ENCODE measurements at regions not wholly inside any gene's neighbourhood (a gene's known extent, or its start where the extent isn't known, plus 50 kb on each side); places are given as distances from the start of the nearest gene placed in this dataset.

DNA sequence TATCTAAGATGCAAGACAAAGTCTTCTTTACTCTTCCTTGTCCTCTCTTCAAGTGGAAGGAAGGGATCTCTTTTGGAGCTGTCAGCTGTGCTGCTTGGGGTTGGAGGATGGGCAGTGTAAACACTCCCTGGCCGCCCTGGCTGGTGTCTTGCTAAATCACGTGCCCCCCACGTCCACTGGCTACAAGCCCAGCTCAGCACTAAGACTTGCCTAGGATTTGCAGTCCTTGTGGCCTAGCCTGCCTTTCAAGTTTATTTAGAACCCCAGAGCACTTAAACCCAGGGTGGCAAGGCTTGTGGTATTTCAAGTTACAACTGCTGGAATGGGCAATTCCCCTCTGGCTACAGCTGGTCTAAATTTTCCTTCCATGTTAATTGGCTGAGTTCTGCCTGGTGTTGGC lies 272.4 kb upstream of the MYO3A start:
- in situ Hi-C loops (cut with MboI; ENCODE audit: low sequenced_read_pairs): no loop called here

DNA sequence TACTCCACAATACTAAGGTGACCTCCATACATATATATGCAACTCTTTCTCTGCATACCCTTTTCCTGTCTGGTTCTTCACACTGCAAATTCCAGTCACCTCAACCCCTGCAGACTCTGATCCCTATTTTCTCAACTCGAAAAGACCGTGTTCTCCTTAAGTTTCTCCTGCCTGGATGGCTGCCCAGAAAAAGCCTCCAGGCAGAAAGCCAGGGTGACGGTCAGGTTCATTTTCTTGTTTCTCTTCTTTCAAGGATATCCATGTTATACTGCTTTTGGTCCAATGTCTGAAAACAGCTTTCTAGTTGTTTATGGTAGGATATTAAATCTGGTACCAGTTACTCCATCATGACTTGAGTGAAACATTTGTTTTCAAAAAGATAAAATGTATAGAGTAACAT lies 267.8 kb upstream of the MYO3A start:
- in situ Hi-C loops (cut with MboI; ENCODE audit: low sequenced_read_pairs): no loop called here

DNA sequence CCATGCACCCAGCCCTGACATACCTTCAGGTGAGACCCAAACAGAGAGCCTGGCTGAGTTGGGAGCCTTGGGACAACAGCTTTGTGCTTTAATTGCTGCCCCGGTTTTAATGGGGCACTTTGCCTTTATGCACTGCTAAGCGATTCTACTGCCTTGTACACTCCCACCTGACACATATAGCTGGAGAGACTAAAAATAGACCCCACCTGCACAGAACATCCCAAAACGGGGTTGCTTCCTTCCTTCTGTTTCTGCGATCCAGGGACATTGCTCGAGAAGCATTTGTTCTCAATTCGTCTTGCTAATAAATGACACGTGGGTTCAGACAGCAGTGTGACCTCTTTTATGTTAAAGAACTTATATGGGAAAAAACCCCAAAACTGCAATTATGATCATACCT lies 258.8 kb upstream of the MYO3A start:
- in situ Hi-C loops (cut with MboI; ENCODE audit: low sequenced_read_pairs): no loop called here

DNA sequence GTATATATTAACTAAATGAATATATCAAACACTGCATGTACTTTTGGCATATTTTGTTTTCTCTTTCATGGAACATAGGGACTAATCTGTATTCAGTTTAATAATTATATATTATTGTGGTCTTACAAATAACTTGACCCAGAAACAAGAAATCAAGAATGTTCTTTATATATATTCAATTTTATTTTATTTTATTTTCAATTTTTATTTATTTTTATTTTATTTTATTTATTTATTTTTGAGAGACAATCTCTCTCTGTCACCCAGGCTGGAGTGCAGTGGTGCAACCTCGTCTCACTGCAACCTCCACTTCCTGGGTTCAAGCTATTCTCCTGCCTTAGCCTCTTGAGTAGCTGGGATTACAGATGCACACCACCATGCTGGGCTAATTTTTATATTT lies 258.4 kb upstream of the MYO3A start:
- in situ Hi-C loops (cut with MboI; ENCODE audit: low sequenced_read_pairs): no loop called here

DNA sequence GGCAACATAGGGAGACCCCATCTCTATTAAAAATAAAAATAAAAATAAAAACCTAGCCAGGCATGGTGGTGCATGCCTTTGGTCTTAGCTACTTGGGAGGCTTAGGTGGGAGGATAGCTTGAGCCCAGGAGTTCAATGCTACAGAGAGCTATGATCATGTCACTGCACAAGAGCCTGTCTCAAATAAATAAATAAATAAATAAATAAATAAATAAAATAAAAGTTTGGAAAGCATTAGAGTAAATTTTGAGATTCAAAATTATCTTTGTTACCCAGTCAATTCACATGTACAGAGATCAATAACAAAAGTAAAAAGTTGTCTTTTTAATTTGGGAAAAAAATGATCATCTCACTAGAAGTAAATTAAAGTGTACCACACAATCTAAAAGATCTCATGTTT lies 255.8 kb upstream of the MYO3A start:
- in situ Hi-C loops (cut with MboI; ENCODE audit: low sequenced_read_pairs): no loop called here

DNA sequence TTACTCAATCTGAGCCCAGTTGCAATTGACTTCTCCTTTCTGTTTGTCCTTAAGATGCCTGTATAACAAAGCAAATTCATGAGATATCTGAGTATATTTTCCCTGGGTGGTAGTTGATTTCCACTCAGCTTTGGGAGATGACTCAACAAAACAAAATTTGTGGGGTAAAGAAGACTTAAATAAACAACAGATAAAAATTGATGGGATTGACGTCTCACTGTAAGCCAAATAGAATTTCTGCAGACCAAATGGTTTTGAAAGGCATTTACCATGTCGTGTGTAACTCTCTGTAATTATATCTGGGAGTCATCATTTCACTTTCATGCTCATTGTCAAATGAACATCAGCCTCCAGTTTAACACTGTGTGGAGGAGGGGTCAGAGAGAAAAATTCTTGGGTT lies 255.4 kb upstream of the MYO3A start:
- in situ Hi-C loops (cut with MboI; ENCODE audit: low sequenced_read_pairs): no loop called here

DNA sequence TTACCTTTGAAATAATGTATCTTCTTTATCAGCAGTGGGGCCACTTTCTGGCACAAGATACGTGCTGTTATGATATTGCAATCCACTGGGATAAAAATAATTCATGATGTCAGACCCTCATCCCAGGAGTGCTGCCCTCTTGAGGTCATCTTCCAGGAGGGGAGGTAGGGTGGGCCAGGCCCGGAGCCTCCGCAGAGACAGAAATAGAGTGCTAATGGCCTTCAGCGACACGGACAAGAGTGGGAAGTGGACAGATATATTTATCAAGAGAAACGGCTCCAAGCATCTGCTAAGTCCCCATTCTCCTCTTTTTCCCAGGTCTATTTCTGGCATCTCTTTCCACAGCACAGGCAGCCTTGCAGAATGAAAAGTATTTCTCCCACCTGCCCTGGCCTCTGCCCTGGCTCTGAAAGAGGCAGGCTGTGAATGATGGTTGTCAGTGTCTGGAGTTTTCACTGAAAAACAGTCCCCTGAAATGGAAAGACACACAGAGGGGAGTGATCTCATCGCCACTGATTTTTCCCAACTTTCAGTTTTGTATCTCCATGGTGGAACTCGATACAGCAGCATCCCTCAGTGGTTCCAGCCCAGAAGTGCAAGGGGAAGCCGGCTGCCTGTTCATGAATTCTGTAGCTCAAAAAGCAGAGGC lies 251.7 kb upstream of the MYO3A start:
- in situ Hi-C loops (cut with MboI; ENCODE audit: low sequenced_read_pairs): no loop called here

DNA sequence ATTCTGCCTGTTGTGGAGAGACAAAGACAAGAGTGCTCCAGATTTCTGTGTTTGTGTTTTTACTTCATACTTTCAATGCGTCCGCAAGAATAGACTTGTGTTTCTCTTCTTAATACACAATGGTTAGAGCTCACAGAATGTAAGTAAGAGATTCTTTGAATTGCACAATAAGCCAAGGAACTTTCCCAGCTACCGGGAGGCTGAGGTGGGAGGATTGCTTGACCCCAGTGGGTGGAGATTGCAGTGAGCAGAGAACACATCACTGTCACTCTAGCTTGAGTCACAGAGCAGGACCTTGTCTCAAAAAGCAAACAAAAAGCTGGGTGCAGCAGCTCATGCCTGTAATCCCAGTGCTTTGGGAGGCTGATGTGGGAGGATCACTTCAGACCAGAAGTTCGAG lies 250.7 kb upstream of the MYO3A start:
- in situ Hi-C loops (cut with MboI; ENCODE audit: low sequenced_read_pairs): no loop called here

DNA sequence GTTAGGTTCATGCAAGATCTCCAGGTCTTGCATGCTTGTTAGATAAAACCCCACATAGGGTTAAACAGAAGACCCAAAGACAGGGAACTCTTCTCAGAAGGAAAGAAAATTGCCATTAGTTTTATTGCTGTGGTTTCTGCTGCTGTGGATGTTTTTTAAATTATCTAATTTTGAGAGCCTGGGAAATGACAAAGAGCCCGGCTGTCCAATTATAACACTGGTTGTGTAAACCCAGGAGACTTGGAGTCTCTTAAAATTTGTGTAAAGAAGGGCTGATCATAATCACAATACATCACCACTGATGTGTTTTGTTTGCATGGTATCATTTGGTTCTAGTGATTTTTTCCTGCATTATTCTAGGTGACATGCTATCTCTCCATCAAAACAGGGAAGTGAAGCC lies 246.5 kb upstream of the MYO3A start:
- in situ Hi-C loops (cut with MboI; ENCODE audit: low sequenced_read_pairs): no loop called here

DNA sequence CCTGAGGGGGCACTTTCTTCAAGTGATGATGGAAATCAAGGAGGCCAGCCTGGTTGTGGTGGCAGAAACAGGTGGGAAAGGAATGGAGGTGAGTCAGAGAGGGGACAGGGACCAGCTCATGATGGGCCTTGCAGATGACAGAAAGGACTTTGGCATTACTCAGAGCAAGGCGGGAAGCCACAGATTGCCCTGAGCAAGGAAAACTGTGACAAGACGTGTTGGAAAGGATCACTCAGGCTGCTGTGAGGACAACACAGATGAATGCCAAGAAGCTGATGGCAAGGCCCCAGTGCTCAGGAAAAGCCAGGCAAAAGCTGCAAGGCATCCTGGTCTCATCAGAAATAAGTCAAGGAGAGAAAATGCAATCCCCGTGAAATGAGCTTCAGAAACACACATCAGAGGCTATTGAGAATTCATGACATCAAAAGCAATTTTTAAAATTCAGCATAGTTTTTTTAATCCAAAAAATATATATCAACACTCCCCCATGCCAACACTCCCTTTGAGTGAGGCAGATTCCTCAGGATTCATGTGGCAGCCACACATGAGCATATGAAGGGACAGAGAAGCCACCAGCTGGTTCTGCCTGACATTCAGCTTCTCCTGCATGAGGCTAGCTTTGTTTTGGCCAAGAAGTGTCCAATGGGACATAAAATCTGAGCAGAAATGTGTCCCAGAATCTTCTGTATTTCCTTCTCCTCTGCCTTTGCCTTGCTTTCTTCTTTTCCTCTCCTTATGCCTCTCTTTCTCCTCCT lies 244.5 kb upstream of the MYO3A start:
- in situ Hi-C loops (cut with MboI; ENCODE audit: low sequenced_read_pairs): no loop called here

DNA sequence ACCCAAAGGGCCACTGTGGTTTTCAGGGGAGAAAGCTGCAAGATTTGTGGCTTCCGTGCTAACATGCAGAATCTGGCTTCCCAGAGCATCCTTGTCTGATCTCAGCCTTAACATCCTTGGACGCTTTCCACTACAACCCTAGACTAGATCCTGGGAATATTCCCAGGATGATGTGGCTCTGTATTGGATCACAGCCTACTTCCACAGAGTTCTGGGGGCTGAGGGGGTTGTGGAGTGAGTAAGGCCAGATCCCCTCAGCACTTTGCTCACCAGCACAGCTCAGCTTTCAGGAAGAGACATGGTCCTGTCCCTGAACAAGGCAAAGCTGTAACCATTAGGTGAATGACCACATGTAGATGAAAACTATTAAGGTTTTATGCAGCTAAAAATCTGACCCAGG lies 241.3 kb upstream of the MYO3A start:
- in situ Hi-C loops (cut with MboI; ENCODE audit: low sequenced_read_pairs): no loop called here

DNA sequence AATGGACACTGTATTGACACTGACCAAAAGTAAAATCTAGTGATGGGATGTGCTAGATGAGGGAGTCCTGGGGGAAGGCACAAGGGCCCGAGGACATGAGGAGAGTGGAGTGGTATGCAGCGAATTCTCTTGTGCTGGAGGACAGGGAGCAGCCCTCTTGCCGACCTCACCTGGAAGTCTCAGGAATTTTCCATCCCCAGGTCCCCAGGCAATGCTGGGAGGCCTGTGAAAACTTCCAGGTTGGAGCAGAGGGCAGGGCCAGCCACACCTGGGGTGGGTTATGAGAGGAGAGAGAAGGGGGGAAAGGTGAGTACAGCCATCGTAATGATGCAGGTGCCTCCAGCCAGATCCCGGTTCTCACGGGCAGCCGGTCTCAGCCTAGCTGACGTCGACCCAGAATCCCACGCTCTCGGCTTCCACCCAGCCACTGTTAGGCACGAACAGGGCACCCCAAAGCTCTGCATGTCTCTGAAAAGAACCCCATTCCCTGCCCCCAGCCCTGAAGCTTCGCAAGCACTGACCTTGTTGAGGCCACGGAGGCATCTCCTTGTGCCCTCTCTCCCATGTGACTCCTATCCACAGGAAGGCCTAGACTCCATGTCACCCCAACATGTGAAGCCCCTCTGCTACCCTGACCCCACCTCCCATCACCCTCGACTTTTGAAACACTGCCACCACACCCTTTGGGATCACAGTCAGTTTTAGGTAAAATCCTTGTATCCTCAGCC lies 239.7 kb upstream of the MYO3A start:
- in situ Hi-C loops (cut with MboI; ENCODE audit: low sequenced_read_pairs): no loop called here

DNA sequence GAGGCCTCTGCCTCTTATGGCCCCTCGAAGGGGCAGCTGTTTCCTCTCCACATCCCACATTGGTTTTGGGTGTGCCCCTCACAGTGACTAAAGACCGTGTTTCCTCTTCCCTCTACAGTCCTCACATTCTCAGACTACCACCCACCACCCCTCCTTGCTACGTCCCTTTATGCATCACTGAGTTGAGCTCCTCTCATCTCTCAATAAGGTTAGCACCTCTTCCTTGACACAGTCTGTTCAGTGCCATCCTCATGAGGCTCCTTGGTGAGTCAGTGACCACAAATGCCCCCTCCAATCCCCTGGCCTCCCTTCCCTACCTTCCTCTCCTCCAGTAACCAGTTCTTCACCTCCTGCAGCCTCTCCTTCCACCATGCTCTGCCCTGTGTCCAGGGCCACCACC lies 239.1 kb upstream of the MYO3A start:
- in situ Hi-C loops (cut with MboI; ENCODE audit: low sequenced_read_pairs): no loop called here

DNA sequence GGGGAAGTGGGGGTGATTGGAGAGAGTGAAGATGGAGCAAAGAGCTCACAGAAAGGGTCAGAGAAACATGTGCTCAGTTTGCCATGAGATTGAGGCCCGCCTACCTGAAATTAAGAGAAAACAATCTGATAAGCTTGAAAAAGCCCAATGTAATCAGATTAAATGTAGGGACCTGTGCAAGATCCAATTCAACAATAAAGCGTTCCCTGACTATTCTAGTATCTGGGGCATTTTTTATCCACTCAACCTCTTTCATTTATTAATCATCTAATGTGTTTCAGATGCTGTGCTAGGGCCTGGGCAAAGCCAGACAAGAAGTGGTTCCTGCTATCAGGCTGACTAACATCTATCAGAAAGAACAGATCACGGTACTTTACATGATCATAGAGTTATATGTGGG lies 238.4 kb upstream of the MYO3A start:
- in situ Hi-C loops (cut with MboI; ENCODE audit: low sequenced_read_pairs): no loop called here

DNA sequence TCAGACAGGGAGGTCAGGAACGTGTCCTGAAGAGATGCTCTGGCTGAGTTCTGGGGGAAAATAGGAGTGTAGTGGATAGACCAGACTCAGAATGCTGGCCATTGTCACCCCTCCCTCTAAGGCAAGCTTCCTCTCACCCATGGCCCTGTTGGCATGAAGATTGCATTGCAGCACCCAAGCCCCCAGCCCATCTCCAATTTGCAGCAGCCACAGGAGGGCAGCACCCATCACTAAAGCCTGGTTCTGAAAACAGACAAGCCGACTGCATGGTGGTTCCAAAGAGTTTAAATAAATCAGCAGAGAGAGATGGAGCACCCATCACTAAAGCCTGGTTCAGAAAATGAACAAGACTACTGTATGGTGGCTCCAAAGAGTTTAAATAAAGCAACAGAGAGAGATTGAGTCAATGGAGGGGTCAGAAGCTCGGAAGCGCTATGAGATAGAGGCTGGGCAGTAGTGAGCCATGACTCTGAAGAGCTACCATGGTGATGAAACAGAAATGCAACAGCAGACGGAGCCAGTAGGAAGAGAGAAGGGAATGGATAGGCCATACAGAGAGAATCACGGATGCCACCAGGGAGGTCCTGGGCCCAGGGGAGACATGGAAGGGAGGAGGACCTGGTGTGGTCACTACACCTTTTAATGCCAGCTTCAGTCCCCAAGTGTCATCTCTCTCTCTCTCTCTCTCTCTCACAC lies 237.9 kb upstream of the MYO3A start:
- in situ Hi-C loops (cut with MboI; ENCODE audit: low sequenced_read_pairs): no loop called here

DNA sequence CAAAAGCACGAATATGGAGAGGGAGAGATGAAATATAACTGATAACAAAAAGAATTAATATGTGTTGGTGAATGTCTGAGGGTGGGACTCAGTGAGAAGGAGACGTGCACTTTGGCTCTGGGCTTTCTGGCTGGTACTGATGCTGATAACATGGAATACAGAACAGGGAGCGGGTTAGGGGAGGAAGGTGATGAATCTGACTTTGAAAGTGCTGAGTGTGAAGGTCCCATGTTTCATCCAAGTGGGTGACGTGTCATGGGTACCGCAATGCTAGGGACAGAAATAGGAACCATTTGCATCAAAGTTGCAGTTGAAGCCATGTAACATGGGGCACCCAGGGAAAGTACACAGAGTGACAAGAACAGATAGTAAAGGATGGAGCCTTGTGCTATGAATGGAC lies 236.6 kb upstream of the MYO3A start:
- in situ Hi-C loops (cut with MboI; ENCODE audit: low sequenced_read_pairs): no loop called here

DNA sequence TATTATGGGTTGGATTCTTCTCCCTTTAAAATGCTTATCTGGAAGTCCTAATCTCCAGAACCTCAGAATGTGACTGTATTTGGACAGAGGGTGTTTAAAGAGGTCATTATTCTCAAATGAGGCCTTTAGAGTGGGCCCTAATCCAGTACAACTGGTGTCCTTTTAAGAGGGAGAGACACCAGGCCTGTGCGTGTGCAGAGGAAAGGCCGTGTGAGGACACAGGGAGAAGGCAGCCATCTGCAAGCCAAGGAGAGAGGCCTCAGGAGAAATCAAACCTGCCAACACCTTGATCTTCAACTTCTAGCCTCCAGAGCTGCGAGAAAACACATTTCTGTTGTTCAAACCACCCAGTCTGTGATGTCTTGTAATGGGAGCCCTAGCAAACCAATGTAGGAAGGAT lies 235.4 kb upstream of the MYO3A start:
- in situ Hi-C loops (cut with MboI; ENCODE audit: low sequenced_read_pairs): no loop called here

DNA sequence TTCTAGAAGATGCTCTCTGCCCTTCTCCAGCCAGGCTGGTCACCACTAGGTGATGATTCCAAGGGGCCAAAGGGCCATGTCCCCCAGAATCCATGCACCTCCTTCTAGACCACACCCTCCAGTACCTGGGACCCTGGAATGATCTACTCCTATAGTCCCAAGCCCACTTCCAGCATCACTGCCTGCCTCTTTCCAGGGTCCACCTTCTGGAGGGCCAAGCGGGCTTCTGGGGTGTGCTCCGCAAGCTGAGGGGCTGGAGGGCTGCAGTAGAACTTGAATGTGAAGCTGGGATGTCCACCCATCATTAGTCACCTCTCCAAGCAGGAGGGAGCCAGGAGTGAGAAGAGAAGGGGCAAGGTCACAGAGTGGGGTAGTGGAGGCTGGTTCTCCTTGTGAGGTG lies 234.4 kb upstream of the MYO3A start:
- in situ Hi-C loops (cut with MboI; ENCODE audit: low sequenced_read_pairs): no loop called here

DNA sequence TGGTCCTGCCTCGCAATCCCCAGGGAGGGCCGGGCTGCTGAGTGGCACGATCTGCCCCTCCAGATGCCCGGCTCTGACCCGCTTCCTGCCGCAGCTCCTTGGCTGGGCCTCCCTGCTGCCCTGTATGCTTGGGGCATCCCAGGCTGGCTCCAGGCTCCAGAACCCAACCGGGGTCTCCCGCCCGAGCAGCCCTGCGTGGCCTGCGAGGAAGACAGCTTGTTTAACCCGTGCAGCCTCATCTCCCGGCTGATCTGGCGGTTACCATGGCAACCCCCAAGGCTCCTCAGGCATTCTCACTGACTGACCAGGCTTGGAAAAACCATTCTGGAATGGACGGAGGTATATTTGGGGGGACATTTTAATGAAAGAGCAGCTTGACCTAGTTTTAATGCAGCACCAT lies 232.4 kb upstream of the MYO3A start:
- in situ Hi-C loops (cut with MboI; ENCODE audit: low sequenced_read_pairs): no loop called here

DNA sequence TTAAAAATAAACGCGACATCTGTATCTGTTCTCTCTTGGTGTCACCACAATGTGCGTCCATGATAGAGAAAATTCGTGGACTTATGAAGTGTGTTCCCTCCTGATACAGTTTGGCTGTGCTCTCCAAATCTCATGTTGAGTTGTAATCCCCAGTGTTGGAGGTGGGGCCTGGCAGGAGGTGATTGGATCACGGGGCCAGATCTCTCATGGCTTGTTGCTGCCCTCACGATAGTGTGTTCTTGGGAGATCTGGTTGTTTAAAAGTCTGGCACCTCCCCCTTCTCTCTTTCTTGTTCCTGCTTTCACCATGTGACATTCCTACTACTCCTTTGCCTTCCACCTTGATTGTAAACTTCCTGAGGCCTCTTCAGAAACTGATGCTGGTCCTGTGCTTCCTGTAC lies 229.4 kb upstream of the MYO3A start:
- in situ Hi-C loops (cut with MboI; ENCODE audit: low sequenced_read_pairs): no loop called here

DNA sequence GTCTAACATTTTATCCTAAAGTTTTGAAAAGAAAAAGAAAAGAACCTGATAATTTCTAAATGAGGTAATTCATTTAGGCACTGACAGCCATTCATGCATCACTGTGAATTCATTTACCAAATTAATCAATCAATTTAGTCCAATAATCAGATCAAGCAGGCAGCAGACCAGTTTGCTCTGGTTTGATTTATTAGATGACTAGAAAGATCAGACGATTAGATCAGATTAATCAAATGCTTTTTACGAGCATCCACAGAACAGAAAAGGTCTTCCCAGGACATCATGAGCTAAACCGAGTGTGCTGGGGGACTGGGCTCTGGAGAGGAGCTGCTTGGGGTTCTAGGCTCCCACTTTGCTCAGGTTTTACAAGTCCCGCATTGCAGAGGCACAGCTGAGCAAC lies 226.5 kb upstream of the MYO3A start:
- in situ Hi-C loops (cut with MboI; ENCODE audit: low sequenced_read_pairs): no loop called here
